CD14-positive monocyte (primary cell): ENCODE measurements at regions not wholly inside any gene's neighbourhood (a gene's known extent, or its start where the extent isn't known, plus 50 kb on each side); places are given as distances from the start of the nearest gene placed in this dataset.

Experiments
- DNase-seq, 3 donors: peaks; one replicate each; pipeline ENCODE4 v3.0.0-alpha.2; 2011 to 2022
- H2AFZ ChIP-seq: 2 replicates; pipeline ENCODE4 v1.6.0; 2012; ENCODE audit warnings: mild to moderate bottlenecking, low read depth, low read length, inconsistent platforms; ENCODE audit not compliant: insufficient read depth, poor library complexity, severe bottlenecking
- H3K27ac ChIP-seq, 2 donors: 1 replicate in 1 of 2; 2 replicates in 1 of 2; pipeline ENCODE4 v1.5.1; 2012 to 2013; ENCODE audit warnings: low read length in 2 of 2, control low read depth in 1 of 2, inconsistent platforms in 1 of 2, low read depth in 1 of 2, mild to moderate bottlenecking in 1 of 2
- H3K27me3 ChIP-seq, 2 donors: one replicate each; pipeline versions ENCODE4 v1.6.0 to v1.6.1; 2011 to 2013; ENCODE audit warnings: low read length in 2 of 2; ENCODE audit not compliant: control insufficient read depth in 2 of 2, insufficient read depth in 2 of 2
- H3K36me3 ChIP-seq, 2 donors: replicated peaks in 1 of 2; 1 replicate in 1 of 2; 2 replicates in 1 of 2; pipeline versions ENCODE4 v1.5.1 to v1.6.1; 2012 to 2013; ENCODE audit warnings: low read length in 2 of 2, control low read depth in 1 of 2, inconsistent platforms in 1 of 2, mild to moderate bottlenecking in 1 of 2; ENCODE audit not compliant: insufficient read depth in 2 of 2, control insufficient read depth in 1 of 2
- H3K4me1 ChIP-seq, 2 donors: 1 replicate in 1 of 2; 2 replicates in 1 of 2; pipeline versions ENCODE4 v1.5.1 to v1.6.1; 2012 to 2013; ENCODE audit warnings: low read length in 2 of 2, control low read depth in 1 of 2, inconsistent platforms in 1 of 2, mild to moderate bottlenecking in 1 of 2, moderate library complexity in 1 of 2; ENCODE audit not compliant: insufficient read depth in 2 of 2, control insufficient read depth in 1 of 2
- H3K4me2 ChIP-seq: replicated peaks from 2 replicates; pipeline ENCODE3; 2012; ENCODE audit warnings: low read length, moderate library complexity, mild to moderate bottlenecking; ENCODE audit not compliant: poor library complexity, severe bottlenecking; ENCODE audit errors: extremely low read depth
- H3K4me3 ChIP-seq, 3 experiments: fragments of 200-600 bp in 1 of 3; sonication (generic) in 1 of 3; replicated peaks in 1 of 3; 1 replicate in 2 of 3; 2 replicates in 1 of 3; pipeline ENCODE4 v1.5.1; 2011 to 2013; ENCODE audit warnings: low read length in 3 of 3, mild to moderate bottlenecking in 3 of 3, control low read depth in 2 of 3, low read depth in 2 of 3, inconsistent platforms in 1 of 3, moderate library complexity in 1 of 3
- H3K79me2 ChIP-seq: 2 replicates; pipeline ENCODE4 v1.6.0; 2012; ENCODE audit warnings: mild to moderate bottlenecking, control low read depth, inconsistent platforms, low read length, moderate library complexity; ENCODE audit not compliant: insufficient read depth
- H3K9ac ChIP-seq: 2 replicates; pipeline ENCODE4 v1.6.0; 2017; ENCODE audit warnings: low read length, mild to moderate bottlenecking; ENCODE audit not compliant: insufficient read depth, poor library complexity, severe bottlenecking
- H3K9me3 ChIP-seq, 2 donors: replicated peaks in 1 of 2; 1 replicate in 1 of 2; 2 replicates in 1 of 2; pipeline versions ENCODE4 v1.5.1 to v1.6.1; 2012 to 2013; ENCODE audit warnings: low read length in 2 of 2, control low read depth in 1 of 2; ENCODE audit not compliant: control insufficient read depth in 1 of 2, insufficient read depth in 1 of 2
- H4K20me1 ChIP-seq: 2 replicates; pipeline ENCODE4 v1.6.0; 2012; ENCODE audit warnings: mild to moderate bottlenecking, low read length, control low read depth, moderate library complexity; ENCODE audit not compliant: insufficient read depth
- H3K27ac Mint-ChIP-seq, 7 donors: one replicate each; pipeline ENCODE4 v1.8.0; 2020; ENCODE audit warnings: mild to moderate bottlenecking in 7 of 7, mixed read lengths in 7 of 7, moderate library complexity in 6 of 7, inconsistent platforms in 2 of 7
- H3K27me3 Mint-ChIP-seq, 3 donors: one replicate each; pipeline ENCODE4 v1.8.0; 2021 to 2022; ENCODE audit warnings: low read depth in 3 of 3, mild to moderate bottlenecking in 3 of 3, mixed read lengths in 3 of 3, moderate library complexity in 3 of 3, inconsistent platforms in 1 of 3
- H3K36me3 Mint-ChIP-seq, 2 donors: one replicate each; pipeline ENCODE4 v1.8.0; 2020; ENCODE audit warnings: mixed read lengths in 2 of 2, inconsistent platforms in 1 of 2, mild to moderate bottlenecking in 1 of 2
- H3K4me1 Mint-ChIP-seq: one replicate; pipeline ENCODE4 v1.8.0; 2020; ENCODE audit warnings: mild to moderate bottlenecking, mixed read lengths
- H3K4me3 Mint-ChIP-seq, 2 donors: one replicate each; pipeline ENCODE4 v1.8.0; 2020; ENCODE audit warnings: mild to moderate bottlenecking in 2 of 2, mixed read lengths in 2 of 2, moderate library complexity in 1 of 2
- H3K9me3 Mint-ChIP-seq, 7 donors: one replicate each; pipeline ENCODE4 v1.8.0; 2020 to 2022; ENCODE audit warnings: mixed read lengths in 7 of 7, mild to moderate bottlenecking in 6 of 7, moderate library complexity in 6 of 7, inconsistent platforms in 2 of 7
- WGBS: methylation state at CpG from one replicate; pipeline ENCODE4 v1.1.5; 2013; ENCODE audit warnings: missing lambda C conversion rate; ENCODE audit not compliant: insufficient coverage; 5-methylcytosine and 5-hydroxymethylcytosine counted together
- intact Hi-C, 2 donors: fragments of 100-400 bp; cut with micrococcal nuclease; formaldehyde crosslinking; loops; one replicate each; pipeline versions ENCODE4 v1.15.0 to v1.15.1; 2023
- TF ChIP-seq, protein P1 (sequence below): fragments of 200-600 bp; IDR thresholded peaks from one replicate; pipeline ENCODE4 v1.8.0; 2022; ENCODE audit warnings: antibody characterized with exemption, mild to moderate bottlenecking

DNA sequence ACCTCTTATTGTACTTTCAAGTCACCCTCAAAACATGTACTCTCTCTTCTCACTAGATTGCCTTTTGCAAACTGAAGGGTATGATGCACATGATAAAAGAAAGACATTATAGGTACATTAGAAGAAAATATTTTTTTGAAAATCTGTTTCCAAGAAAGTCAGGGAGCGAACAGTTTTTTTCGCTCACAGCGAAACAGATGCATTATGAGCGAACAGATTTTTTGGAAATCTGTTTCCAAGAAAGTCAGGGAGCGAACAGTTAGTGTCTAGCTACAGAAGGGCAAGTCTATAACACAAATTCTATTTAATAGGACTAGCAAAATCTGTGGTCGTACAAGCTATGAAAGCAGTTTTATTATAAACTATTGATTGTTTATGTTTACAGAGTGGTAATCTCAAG lies 296.2 kb upstream of the ANO3 start:
- WGBS: 89% methylated on average over 5 of the region's 6 CpGs
- Histone ChIP-seq H3K9ac (no peak overlapping the region), H3K9me3 (no peaks in the 10 kb centered on the region), H3K4me2 (no peak overlapping the region), H3K79me2 (no peaks in the 10 kb centered on the region), H3K4me1 (no peaks in the 10 kb centered on the region), H3K27ac (no peak overlapping the region), H2AFZ (no peak overlapping the region), H3K36me3 (no peaks in the 10 kb centered on the region), H3K4me3 (no peak overlapping the region), H3K27me3 (no peaks in the 10 kb centered on the region), H4K20me1 (no peaks in the 10 kb centered on the region)
- TF ChIP-seq, protein P1, sequence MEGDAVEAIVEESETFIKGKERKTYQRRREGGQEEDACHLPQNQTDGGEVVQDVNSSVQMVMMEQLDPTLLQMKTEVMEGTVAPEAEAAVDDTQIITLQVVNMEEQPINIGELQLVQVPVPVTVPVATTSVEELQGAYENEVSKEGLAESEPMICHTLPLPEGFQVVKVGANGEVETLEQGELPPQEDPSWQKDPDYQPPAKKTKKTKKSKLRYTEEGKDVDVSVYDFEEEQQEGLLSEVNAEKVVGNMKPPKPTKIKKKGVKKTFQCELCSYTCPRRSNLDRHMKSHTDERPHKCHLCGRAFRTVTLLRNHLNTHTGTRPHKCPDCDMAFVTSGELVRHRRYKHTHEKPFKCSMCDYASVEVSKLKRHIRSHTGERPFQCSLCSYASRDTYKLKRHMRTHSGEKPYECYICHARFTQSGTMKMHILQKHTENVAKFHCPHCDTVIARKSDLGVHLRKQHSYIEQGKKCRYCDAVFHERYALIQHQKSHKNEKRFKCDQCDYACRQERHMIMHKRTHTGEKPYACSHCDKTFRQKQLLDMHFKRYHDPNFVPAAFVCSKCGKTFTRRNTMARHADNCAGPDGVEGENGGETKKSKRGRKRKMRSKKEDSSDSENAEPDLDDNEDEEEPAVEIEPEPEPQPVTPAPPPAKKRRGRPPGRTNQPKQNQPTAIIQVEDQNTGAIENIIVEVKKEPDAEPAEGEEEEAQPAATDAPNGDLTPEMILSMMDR: no peak
- no peak overlapping the region for H3K27ac Mint-ChIP-seq
- no peaks in the 10 kb centered on the region for H3K36me3 Mint-ChIP-seq
- intact Hi-C loops: no loop called here
- no peaks in the 10 kb centered on the region for H3K27me3 Mint-ChIP-seq
- no peaks in the 10 kb centered on the region for H3K4me1 Mint-ChIP-seq
- DNase-seq: no peak
- no peaks in the 10 kb centered on the region for H3K9me3 Mint-ChIP-seq
- no peak overlapping the region for H3K4me3 Mint-ChIP-seq

DNA sequence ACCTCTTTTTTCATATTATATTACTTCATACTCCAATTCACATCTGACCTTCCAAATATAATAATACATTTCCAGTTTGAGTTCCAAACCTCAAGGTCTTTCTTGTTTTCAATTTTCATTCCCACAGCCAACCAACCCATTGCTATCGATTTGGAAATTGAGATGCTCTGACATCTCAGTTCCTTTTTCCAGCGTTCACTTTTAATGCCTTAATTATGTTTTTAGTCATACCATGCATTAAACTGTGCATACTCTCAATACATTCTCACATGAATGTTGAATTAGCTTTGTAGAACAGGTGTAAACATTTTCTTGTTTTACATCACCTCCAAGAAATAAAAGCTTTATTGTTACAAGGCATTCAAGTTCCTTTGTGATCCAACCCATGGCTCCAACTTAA lies 294.2 kb upstream of the ANO3 start:
- no peak overlapping the region for H3K4me3 ChIP-seq
- no peak overlapping the region for H3K27ac ChIP-seq
- H3K79me2 ChIP-seq: no peaks in the 10 kb centered on the region
- intact Hi-C loops: no loop called here
- H3K4me2 ChIP-seq: no peak overlapping the region
- H3K36me3 ChIP-seq: no peaks in the 10 kb centered on the region
- TF ChIP-seq, protein P1: no peak
- H3K27me3 ChIP-seq: no peaks in the 10 kb centered on the region
- H3K9me3 ChIP-seq: no peaks in the 10 kb centered on the region
- H3K4me3 Mint-ChIP-seq: no peak overlapping the region
- no peaks in the 10 kb centered on the region for H3K4me1 ChIP-seq
- DNase-seq: no peak
- no peaks in the 10 kb centered on the region for H4K20me1 ChIP-seq
- H3K27ac Mint-ChIP-seq: no peak overlapping the region
- H3K27me3 Mint-ChIP-seq: peaks cover 0 to 1% (median 0%) of the 10 kb centered on the region in 3 donors
- no peak overlapping the region for H3K9ac ChIP-seq
- H3K36me3 Mint-ChIP-seq: no peaks in the 10 kb centered on the region
- WGBS: 100% methylated on average over 1 of the region's 2 CpGs
- no peaks in the 10 kb centered on the region for H3K4me1 Mint-ChIP-seq
- H3K9me3 Mint-ChIP-seq: no peaks in the 10 kb centered on the region
- H2AFZ ChIP-seq: no peak overlapping the region
